Neutrophil (primary cell): ENCODE measurements at regions not wholly inside any gene's neighbourhood (a gene's known extent, or its start where the extent isn't known, plus 50 kb on each side); places are given as distances from the start of the nearest gene placed in this dataset.
"Not testable (repeated sequence)": the region's sequence is repeated elsewhere in the genome, so short reads cannot be mapped to it uniquely, and the experiment has no call there.

Experiments used
- H3K27ac ChIP-seq: fragments of 200-600 bp; sonication (generic); 2 replicates; pipeline ENCODE4 v1.5.1; 2016; ENCODE audit warnings: mild to moderate bottlenecking, moderate library complexity
- H3K27me3 ChIP-seq: fragments of 200-600 bp; sonication (generic); 2 replicates; pipeline ENCODE4 v1.6.0; 2016; ENCODE audit warnings: mild to moderate bottlenecking
- H3K36me3 ChIP-seq: fragments of 200-600 bp; sonication (generic); 2 replicates; pipeline ENCODE4 v1.5.1; 2017
- H3K4me1 ChIP-seq, 2 experiments: fragments of 200-600 bp in 1 of 2; sonication (generic) in 1 of 2; 1 replicate in 1 of 2; 2 replicates in 1 of 2; pipeline versions ENCODE4 v1.5.1 to v1.6.1; 2013 to 2016; ENCODE audit warnings: low read depth in 1 of 2, low read length in 1 of 2, mild to moderate bottlenecking in 1 of 2, moderate library complexity in 1 of 2; ENCODE audit not compliant: control insufficient read depth in 1 of 2, insufficient read depth in 1 of 2
- H3K4me3 ChIP-seq, 2 experiments: fragments of 200-600 bp in 1 of 2; sonication (generic) in 1 of 2; 1 replicate in 1 of 2; 2 replicates in 1 of 2; pipeline ENCODE4 v1.5.1; 2013 to 2016; ENCODE audit warnings: low read depth in 1 of 2, low read length in 1 of 2, mild to moderate bottlenecking in 1 of 2, moderate library complexity in 1 of 2
- H3K9me3 ChIP-seq: fragments of 200-600 bp; sonication (generic); 2 replicates; pipeline ENCODE4 v1.5.1; 2016
- TF ChIP-seq, protein P1 (sequence below): fragments of 200-600 bp; sonication (generic); IDR thresholded peaks from 2 replicates; pipeline ENCODE4 v1.5.1; 2016; ENCODE audit warnings: antibody characterized with exemption

DNA sequence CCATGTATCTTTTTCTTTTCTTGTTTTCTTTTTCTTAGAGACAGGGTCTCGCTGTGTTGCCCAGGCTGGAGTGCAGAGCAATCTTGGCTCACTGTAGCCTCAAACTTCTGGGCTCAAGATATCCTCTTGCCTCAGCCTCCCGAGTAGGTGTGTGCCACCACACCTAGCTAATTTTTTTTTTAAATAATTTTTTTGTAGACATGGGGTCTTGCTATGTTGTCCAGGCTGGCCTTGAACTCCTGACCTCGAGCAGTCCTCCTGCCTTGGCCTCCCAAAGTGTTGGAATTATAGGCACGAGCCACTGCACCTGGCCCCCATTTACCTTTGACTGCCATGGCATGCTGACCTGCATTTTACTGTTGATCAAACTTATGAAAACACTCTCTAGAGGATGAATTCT is 198.6 kb downstream of the SOX4 start:
- Histone ChIP-seq H3K27me3 (no peaks in the 10 kb centered on the region), H3K27ac (no peak overlapping the region), H3K4me3 (no peak overlapping the region), H3K4me1 (no peaks in the 10 kb centered on the region), H3K9me3 (no peaks in the 10 kb centered on the region), H3K36me3 (no peaks in the 10 kb centered on the region)
- TF ChIP-seq, protein P1, sequence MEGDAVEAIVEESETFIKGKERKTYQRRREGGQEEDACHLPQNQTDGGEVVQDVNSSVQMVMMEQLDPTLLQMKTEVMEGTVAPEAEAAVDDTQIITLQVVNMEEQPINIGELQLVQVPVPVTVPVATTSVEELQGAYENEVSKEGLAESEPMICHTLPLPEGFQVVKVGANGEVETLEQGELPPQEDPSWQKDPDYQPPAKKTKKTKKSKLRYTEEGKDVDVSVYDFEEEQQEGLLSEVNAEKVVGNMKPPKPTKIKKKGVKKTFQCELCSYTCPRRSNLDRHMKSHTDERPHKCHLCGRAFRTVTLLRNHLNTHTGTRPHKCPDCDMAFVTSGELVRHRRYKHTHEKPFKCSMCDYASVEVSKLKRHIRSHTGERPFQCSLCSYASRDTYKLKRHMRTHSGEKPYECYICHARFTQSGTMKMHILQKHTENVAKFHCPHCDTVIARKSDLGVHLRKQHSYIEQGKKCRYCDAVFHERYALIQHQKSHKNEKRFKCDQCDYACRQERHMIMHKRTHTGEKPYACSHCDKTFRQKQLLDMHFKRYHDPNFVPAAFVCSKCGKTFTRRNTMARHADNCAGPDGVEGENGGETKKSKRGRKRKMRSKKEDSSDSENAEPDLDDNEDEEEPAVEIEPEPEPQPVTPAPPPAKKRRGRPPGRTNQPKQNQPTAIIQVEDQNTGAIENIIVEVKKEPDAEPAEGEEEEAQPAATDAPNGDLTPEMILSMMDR = no peak

- not testable (repeated sequence) for H3K27me3 ChIP-seq, H3K36me3 ChIP-seq, H3K27ac ChIP-seq, H3K9me3 ChIP-seq, H3K4me1 ChIP-seq, H3K4me3 ChIP-seq
Observed at GRCh38 chr6:21796979-21797378, 203.4 kb downstream of the SOX4 start.

DNA sequence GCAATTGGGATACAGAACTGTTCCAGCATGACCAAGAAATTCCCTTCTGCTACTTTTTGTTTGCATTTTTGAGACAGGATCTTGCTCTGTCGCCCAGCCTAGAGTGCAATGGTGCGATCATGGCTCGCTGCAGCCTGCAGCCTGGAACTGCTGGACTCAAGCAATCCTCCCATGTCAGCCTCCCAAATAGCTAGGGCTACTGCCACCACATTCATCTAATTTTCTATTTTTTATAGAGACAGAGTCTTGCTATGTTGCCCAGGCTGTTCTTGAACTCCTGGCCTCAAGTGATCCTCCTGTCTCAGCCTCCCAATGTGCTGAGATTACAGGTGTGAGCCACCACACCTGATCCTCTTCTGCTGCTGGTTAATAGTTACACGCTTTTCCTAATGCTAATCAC is 204.9 kb downstream of the SOX4 start:
- TF ChIP-seq, protein P1 = no peak
- no peaks in the 10 kb centered on the region for H3K9me3 ChIP-seq
- H3K4me1 ChIP-seq = no peaks in the 10 kb centered on the region
- H3K27me3 ChIP-seq = no peaks in the 10 kb centered on the region
- no peak overlapping the region for H3K27ac ChIP-seq
- H3K4me3 ChIP-seq = no peak overlapping the region
- no peaks in the 10 kb centered on the region for H3K36me3 ChIP-seq

- Histone ChIP-seq H3K27ac (no peak overlapping the region), H3K36me3 (no peaks in the 10 kb centered on the region), H3K9me3 (no peaks in the 10 kb centered on the region), H3K27me3 (no peaks in the 10 kb centered on the region), H3K4me3 (no peak overlapping the region), H3K4me1 (no peaks in the 10 kb centered on the region)
- TF ChIP-seq, protein P1 = no peak
Observed at GRCh38 chr6:21800330-21800729, 206.8 kb downstream of the SOX4 start.

- Histone ChIP-seq H3K4me1 (no peaks in the 10 kb centered on the region), H3K27ac (no peak overlapping the region), H3K4me3 (no peak overlapping the region), H3K27me3 (no peaks in the 10 kb centered on the region), H3K9me3 (no peaks in the 10 kb centered on the region), H3K36me3 (no peaks in the 10 kb centered on the region)
- TF ChIP-seq, protein P1 = no peak
Observed at GRCh38 chr6:21800948-21801438, 207.4 kb downstream of the SOX4 start.

- H3K4me1 ChIP-seq = no peaks in the 10 kb centered on the region
- H3K27me3 ChIP-seq = no peaks in the 10 kb centered on the region
- H3K36me3 ChIP-seq = no peaks in the 10 kb centered on the region
- TF ChIP-seq, protein P1 = no peak
- no peak overlapping the region for H3K27ac ChIP-seq
- H3K9me3 ChIP-seq = no peaks in the 10 kb centered on the region
- no peak overlapping the region for H3K4me3 ChIP-seq
Observed at GRCh38 chr6:21801446-21802174, 208.1 kb downstream of the SOX4 start.
